SK-N-SH (cell line): ENCODE measurements at regions not wholly inside any gene's neighbourhood (a gene's known extent, or its start where the extent isn't known, plus 50 kb on each side); places are given as distances from the start of the nearest gene placed in this dataset.

Source experiments
- CTCF ChIA-PET: fragments of 300-600, 350-600 bp; formaldehyde crosslinking; extraction: SDS; loops from one replicate; lab custom pipeline; 2021; lab: Yijun Ruan, JAX
- POLR2A ChIA-PET: fragments of 350-600 bp; sonication (Branson Sonifier 250); formaldehyde crosslinking; extraction: SDS; loops from one replicate; lab custom pipeline; 2020; ENCODE audit warnings: antibody characterized with exemption, inconsistent platforms; lab: Yijun Ruan, JAX
- DNase-seq: peaks from one replicate; pipeline ENCODE4 v3.0.0; 2012
- H2AFZ ChIP-seq: fragments of 200-600 bp; sonication (generic); 2 replicates; pipeline ENCODE4 v1.8.1; 2016; ENCODE audit warnings: antibody characterized with exemption, mild to moderate bottlenecking, low read depth
- H3F3A ChIP-seq: fragments of 200-600 bp; sonication (generic); replicated peaks from 2 replicates; pipeline ENCODE3; 2016; ENCODE audit warnings: antibody characterized with exemption, mild to moderate bottlenecking; ENCODE audit not compliant: insufficient read depth
- H3K27ac ChIP-seq, 2 experiments: fragments of 200-500 bp in 1 of 2; fragments of 200-600 bp in 1 of 2; sonication (Bioruptor generic) in 1 of 2; sonication (generic), shearing (Covaris generic) in 1 of 2; 2 replicates each; pipeline versions ENCODE4 v1.5.1 to v1.6.1; 2014 to 2016; ENCODE audit warnings: low read depth in 2 of 2, inconsistent platforms in 1 of 2, low read length in 1 of 2, mild to moderate bottlenecking in 1 of 2, mixed read lengths in 1 of 2
- H3K27me3 ChIP-seq: fragments of 200-600 bp; sonication (generic), shearing (Covaris generic); 2 replicates; pipeline ENCODE4 v1.6.1; 2016; ENCODE audit warnings: mixed run types; ENCODE audit not compliant: insufficient read depth
- H3K36me3 ChIP-seq, 2 experiments: fragments of 200-500 bp in 1 of 2; fragments of 200-600 bp in 1 of 2; sonication (Bioruptor generic) in 1 of 2; sonication (generic) in 1 of 2; replicated peaks in 1 of 2; 2 replicates each; pipeline versions ENCODE3 to v1.5.1; 2014 to 2016; ENCODE audit warnings: low read length in 1 of 2, mild to moderate bottlenecking in 1 of 2; ENCODE audit not compliant: insufficient read depth in 2 of 2, control insufficient read depth in 1 of 2
- H3K4me1 ChIP-seq, 2 experiments: fragments of 200-500 bp in 1 of 2; fragments of 200-600 bp in 1 of 2; sonication (Bioruptor generic) in 1 of 2; sonication (generic), shearing (Covaris generic) in 1 of 2; 2 replicates each; pipeline versions ENCODE4 v1.5.1 to v1.6.1; 2014 to 2016; ENCODE audit warnings: low read depth in 1 of 2, low read length in 1 of 2, mixed run types in 1 of 2; ENCODE audit not compliant: insufficient read depth in 2 of 2, control insufficient read depth in 1 of 2
- H3K4me2 ChIP-seq: fragments of 200-600 bp; sonication (generic), shearing (Covaris generic); 2 replicates; pipeline ENCODE4 v1.6.1; 2017; ENCODE audit warnings: mixed run types
- H3K4me3 ChIP-seq, 2 experiments: fragments of 200-500 bp in 1 of 2; fragments of 200-600 bp in 1 of 2; sonication (Bioruptor generic) in 1 of 2; sonication (generic), shearing (Covaris generic) in 1 of 2; 2 replicates each; pipeline versions ENCODE4 v1.5.1 to v1.8.1; 2014 to 2016; ENCODE audit warnings: low read depth in 2 of 2, inconsistent platforms in 1 of 2, low read length in 1 of 2, mild to moderate bottlenecking in 1 of 2, mixed read lengths in 1 of 2, moderate library complexity in 1 of 2
- H3K79me2 ChIP-seq: fragments of 200-600 bp; sonication (generic); 2 replicates; pipeline ENCODE4 v1.8.1; 2017; ENCODE audit warnings: mild to moderate bottlenecking; ENCODE audit not compliant: insufficient read depth
- H3K9ac ChIP-seq: fragments of 200-600 bp; sonication (generic); 2 replicates; pipeline ENCODE4 v1.6.1; 2017; ENCODE audit warnings: mixed run types
- H3K9me2 ChIP-seq: fragments of 200-600 bp; sonication (generic); 2 replicates; pipeline ENCODE4 v1.6.1; 2017; ENCODE audit warnings: mixed run types
- H3K9me3 ChIP-seq: fragments of 200-600 bp; sonication (generic); 2 replicates; pipeline ENCODE4 v1.6.1; 2017; ENCODE audit warnings: mixed run types, mild to moderate bottlenecking, moderate library complexity
- H4K20me1 ChIP-seq: fragments of 200-600 bp; sonication (generic); 2 replicates; pipeline ENCODE4 v1.6.1; 2017; ENCODE audit warnings: mild to moderate bottlenecking, mixed run types; ENCODE audit not compliant: insufficient read depth
- CHD2 ChIP-seq: fragments of 150-350 bp; IDR thresholded peaks from 2 replicates; pipeline ENCODE4 v1.6.1; 2018; ENCODE audit warnings: low read length; ENCODE audit not compliant: partially characterized antibody
- ELF1 ChIP-seq: IDR thresholded peaks from 2 replicates; pipeline ENCODE4 v1.4.0; 2012
- EZH2phosphoT487 ChIP-seq: fragments of 200-600 bp; sonication (generic); IDR thresholded peaks from 2 replicates; pipeline ENCODE4 v1.6.1; 2017; ENCODE audit warnings: low read depth, mixed run types, mild to moderate bottlenecking, antibody characterized with exemption, moderate library complexity, borderline replicate concordance
- FOXM1 ChIP-seq: IDR thresholded peaks from 2 replicates; pipeline ENCODE4 v1.4.0; 2012; ENCODE audit warnings: low read depth, mild to moderate bottlenecking
- IRF3 ChIP-seq: fragments of 150-350 bp; IDR thresholded peaks from 2 replicates; pipeline ENCODE4 v1.6.1; 2016; ENCODE audit warnings: mild to moderate bottlenecking, low read depth, low read length
- JUND ChIP-seq: IDR thresholded peaks from 2 replicates; pipeline ENCODE4 v1.4.0; 2012
- MEF2A ChIP-seq: IDR thresholded peaks from 2 replicates; pipeline ENCODE4 v1.4.0; 2012; ENCODE audit warnings: low read depth, borderline replicate concordance
- MXI1 ChIP-seq: IDR thresholded peaks from 2 replicates; pipeline ENCODE4 v1.6.1; 2012; ENCODE audit warnings: mild to moderate bottlenecking, low read depth, low read length, improper control_type of control experiment
- RAD21 ChIP-seq: IDR thresholded peaks from 2 replicates; pipeline ENCODE4 v1.6.1; 2012; ENCODE audit warnings: mild to moderate bottlenecking, low read length
- REST ChIP-seq: IDR thresholded peaks from 2 replicates; pipeline ENCODE4 v1.6.1; 2012; ENCODE audit warnings: mild to moderate bottlenecking, low read depth, low read length, moderate library complexity
- RFX5 ChIP-seq: IDR thresholded peaks from 2 replicates; pipeline ENCODE4 v1.6.1; 2012; ENCODE audit warnings: mild to moderate bottlenecking, improper control_type of control experiment, low read length
- SIN3A ChIP-seq: IDR thresholded peaks from 2 replicates; pipeline ENCODE4 v1.6.1; 2012; ENCODE audit warnings: low read depth, mild to moderate bottlenecking, low read length, moderate library complexity, borderline replicate concordance
- SMC3 ChIP-seq: IDR thresholded peaks from 2 replicates; pipeline ENCODE4 v1.6.1; 2012; ENCODE audit warnings: low read depth, low read length, improper control_type of control experiment
- TAF1 ChIP-seq: IDR thresholded peaks from 2 replicates; pipeline ENCODE4 v1.6.1; 2012; ENCODE audit warnings: low read depth, mild to moderate bottlenecking, low read length, moderate library complexity, borderline replicate concordance
- YY1 ChIP-seq: IDR thresholded peaks from 2 replicates; pipeline ENCODE4 v1.4.0; 2012; ENCODE audit warnings: low read depth, mild to moderate bottlenecking
- WGBS: methylation state at CpG from one replicate; pipeline ENCODE4 v1.1.6; 2017; ENCODE audit warnings: low lambda C conversion rate; 5-methylcytosine and 5-hydroxymethylcytosine counted together
- TF ChIP-seq, protein P1 (sequence below): IDR thresholded peaks from 2 replicates; pipeline ENCODE4 v1.4.0; 2012; ENCODE audit warnings: low read depth, borderline replicate concordance
- TF ChIP-seq, protein P2 (sequence below): fragments of 200-600 bp; sonication (generic); IDR thresholded peaks from 2 replicates; pipeline ENCODE4 v1.6.1; 2017; ENCODE audit warnings: antibody characterized with exemption, mild to moderate bottlenecking, moderate library complexity
- TF ChIP-seq, protein P3 (sequence below): fragments of 150-350 bp; IDR thresholded peaks from 2 replicates; pipeline ENCODE4 v1.6.1; 2017; ENCODE audit warnings: antibody characterized with exemption, low read length, low read depth, borderline replicate concordance
- TF ChIP-seq, protein P4 (sequence below): IDR thresholded peaks from 2 replicates; pipeline ENCODE4 v1.4.0; 2012; ENCODE audit warnings: low read depth

DNA sequence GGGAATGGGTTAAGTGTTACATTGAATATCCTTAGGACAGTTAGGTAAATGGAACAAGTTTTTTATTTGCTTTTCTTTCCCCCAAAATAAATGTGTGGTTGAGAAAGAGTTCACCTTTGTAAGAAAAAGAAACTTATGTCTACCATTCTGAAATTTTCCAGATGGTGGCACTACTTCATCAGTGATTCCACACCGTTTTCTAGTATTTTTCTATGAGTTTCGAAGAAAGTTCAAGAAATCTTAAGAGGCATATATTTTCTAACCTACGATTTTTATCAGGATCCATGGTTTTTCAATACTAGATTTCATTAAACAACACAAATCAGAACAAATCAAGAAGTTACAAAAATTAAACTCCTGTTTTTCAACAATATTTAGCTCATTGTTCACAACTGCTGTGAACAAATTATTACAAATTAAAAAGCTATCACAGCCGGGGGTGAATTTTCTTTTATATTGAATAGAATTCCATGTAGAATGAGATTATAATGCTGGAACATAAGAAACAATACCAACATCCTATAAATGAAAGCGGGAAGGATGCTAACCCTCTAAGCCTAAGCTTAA is 163.1 kb upstream of the NPVF start:
- no peaks in the 10 kb centered on the region for H3K27me3 ChIP-seq
- no peak overlapping the region for H2AFZ ChIP-seq
- H3K4me2 ChIP-seq: no peak overlapping the region
- TF ChIP-seq REST: no peak
- no peak for TF ChIP-seq MXI1
- TF ChIP-seq, protein P1, sequence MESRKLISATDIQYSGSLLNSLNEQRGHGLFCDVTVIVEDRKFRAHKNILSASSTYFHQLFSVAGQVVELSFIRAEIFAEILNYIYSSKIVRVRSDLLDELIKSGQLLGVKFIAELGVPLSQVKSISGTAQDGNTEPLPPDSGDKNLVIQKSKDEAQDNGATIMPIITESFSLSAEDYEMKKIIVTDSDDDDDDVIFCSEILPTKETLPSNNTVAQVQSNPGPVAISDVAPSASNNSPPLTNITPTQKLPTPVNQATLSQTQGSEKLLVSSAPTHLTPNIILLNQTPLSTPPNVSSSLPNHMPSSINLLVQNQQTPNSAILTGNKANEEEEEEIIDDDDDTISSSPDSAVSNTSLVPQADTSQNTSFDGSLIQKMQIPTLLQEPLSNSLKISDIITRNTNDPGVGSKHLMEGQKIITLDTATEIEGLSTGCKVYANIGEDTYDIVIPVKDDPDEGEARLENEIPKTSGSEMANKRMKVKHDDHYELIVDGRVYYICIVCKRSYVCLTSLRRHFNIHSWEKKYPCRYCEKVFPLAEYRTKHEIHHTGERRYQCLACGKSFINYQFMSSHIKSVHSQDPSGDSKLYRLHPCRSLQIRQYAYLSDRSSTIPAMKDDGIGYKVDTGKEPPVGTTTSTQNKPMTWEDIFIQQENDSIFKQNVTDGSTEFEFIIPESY: no peak
- TF ChIP-seq RFX5: no peak
- no peak for TF ChIP-seq FOXM1
- TF ChIP-seq, protein P2, sequence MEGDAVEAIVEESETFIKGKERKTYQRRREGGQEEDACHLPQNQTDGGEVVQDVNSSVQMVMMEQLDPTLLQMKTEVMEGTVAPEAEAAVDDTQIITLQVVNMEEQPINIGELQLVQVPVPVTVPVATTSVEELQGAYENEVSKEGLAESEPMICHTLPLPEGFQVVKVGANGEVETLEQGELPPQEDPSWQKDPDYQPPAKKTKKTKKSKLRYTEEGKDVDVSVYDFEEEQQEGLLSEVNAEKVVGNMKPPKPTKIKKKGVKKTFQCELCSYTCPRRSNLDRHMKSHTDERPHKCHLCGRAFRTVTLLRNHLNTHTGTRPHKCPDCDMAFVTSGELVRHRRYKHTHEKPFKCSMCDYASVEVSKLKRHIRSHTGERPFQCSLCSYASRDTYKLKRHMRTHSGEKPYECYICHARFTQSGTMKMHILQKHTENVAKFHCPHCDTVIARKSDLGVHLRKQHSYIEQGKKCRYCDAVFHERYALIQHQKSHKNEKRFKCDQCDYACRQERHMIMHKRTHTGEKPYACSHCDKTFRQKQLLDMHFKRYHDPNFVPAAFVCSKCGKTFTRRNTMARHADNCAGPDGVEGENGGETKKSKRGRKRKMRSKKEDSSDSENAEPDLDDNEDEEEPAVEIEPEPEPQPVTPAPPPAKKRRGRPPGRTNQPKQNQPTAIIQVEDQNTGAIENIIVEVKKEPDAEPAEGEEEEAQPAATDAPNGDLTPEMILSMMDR: peak; percentile 52
- TF ChIP-seq JUND: no peak
- TF ChIP-seq IRF3: no peak
- TF ChIP-seq TAF1: no peak
- TF ChIP-seq SMC3: peak; percentile 64; the same call in 1 of the 2 replicates
- TF ChIP-seq ELF1: no peak
- TF ChIP-seq SIN3A: no peak
- no peak for TF ChIP-seq MEF2A
- no peak for TF ChIP-seq EZH2phosphoT487
- TF ChIP-seq, protein P3, sequence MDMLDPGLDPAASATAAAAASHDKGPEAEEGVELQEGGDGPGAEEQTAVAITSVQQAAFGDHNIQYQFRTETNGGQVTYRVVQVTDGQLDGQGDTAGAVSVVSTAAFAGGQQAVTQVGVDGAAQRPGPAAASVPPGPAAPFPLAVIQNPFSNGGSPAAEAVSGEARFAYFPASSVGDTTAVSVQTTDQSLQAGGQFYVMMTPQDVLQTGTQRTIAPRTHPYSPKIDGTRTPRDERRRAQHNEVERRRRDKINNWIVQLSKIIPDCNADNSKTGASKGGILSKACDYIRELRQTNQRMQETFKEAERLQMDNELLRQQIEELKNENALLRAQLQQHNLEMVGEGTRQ: no peak
- no peak for TF ChIP-seq CHD2
- TF ChIP-seq RAD21: peak; percentile 91
- TF ChIP-seq YY1: no peak
- TF ChIP-seq, protein P4, sequence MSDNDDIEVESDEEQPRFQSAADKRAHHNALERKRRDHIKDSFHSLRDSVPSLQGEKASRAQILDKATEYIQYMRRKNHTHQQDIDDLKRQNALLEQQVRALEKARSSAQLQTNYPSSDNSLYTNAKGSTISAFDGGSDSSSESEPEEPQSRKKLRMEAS: no peak
- no peaks in the 10 kb centered on the region for H4K20me1 ChIP-seq
- H3K4me3 ChIP-seq: peak overlapping the region in 1 of 2 experiments; percentile 22; a peak in 1 of 4 replicates
- WGBS: 24% methylated on average over 5 of the region's 5 CpGs
- no peak overlapping the region for H3K27ac ChIP-seq
- peaks cover 0 to 10% of the 10 kb centered on the region in 2 experiments; a peak in 2 of 4 replicates for H3K4me1 ChIP-seq
- no peaks in the 10 kb centered on the region for H3K9me3 ChIP-seq
- H3K9ac ChIP-seq: no peak overlapping the region
- CTCF ChIA-PET: interaction anchor here (0.6 to 25.0 kb wide), 72 partner anchors 10 to 1515 kb away, joined by 3 to 766 read pairs (median 4); partner anchors contain the start of gene NPVF
- no peaks in the 10 kb centered on the region for H3F3A ChIP-seq
- POLR2A ChIA-PET: no interaction called here
- no peaks in the 10 kb centered on the region for H3K79me2 ChIP-seq
- H3K9me2 ChIP-seq: no peaks in the 10 kb centered on the region
- no peaks in the 10 kb centered on the region for H3K36me3 ChIP-seq
- peak; percentile 39 for DNase-seq
